ENCODE measurements at regions not wholly inside any gene's neighbourhood (a gene's known extent, or its start where the extent isn't known, plus 50 kb on each side); places are given as distances from the start of the nearest gene placed in this dataset.
A peak's percentile ranks its signal among the peaks of the same experiment; 100 is the strongest.

DNA sequence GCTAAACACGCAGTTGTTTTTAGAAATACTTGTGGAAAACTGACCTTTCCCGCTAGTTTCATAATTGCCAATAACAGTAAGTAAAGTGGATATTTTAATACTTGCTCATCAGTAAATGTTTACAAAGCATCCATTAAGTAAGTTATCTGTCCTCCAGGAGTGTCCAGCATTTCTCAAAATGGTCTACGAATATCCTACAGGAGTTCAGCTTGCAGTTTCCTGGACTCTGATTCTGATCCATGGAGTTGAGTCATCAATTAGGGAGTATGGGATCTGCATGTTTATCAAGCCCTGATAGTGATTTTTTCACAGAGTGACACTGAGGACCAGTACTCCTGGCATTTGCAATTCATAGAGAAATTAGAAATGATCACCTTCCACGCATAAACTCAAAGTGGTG, 325.2 kb upstream of the AADAT start:
- no peak for DNase-seq (ENCODE audit: low read depth in 4 of 6, low spot score in 6 of 6)
- no peak overlapping the region for H3K27ac ChIP-seq (ENCODE audit: low read depth, low read length)
- H3K4me1 ChIP-seq (ENCODE audit: control insufficient read depth, insufficient read depth, low read length) = no peaks in the 10 kb centered on the region
- no peak overlapping the region for H3K4me3 ChIP-seq (ENCODE audit: low read depth, low read length)
- no peaks in the 10 kb centered on the region for H3K27me3 ChIP-seq (ENCODE audit: control insufficient read depth, insufficient read depth, low read length)
- WGBS (ENCODE audit: insufficient coverage) = no CpG with 5 or more reads among the region's 4 CpGs
- no peaks in the 10 kb centered on the region for H3K9me3 ChIP-seq (ENCODE audit: control insufficient read depth, insufficient read depth, low read length)
- H3K36me3 ChIP-seq (ENCODE audit: control insufficient read depth, insufficient read depth, low read length) = no peaks in the 10 kb centered on the region

DNA sequence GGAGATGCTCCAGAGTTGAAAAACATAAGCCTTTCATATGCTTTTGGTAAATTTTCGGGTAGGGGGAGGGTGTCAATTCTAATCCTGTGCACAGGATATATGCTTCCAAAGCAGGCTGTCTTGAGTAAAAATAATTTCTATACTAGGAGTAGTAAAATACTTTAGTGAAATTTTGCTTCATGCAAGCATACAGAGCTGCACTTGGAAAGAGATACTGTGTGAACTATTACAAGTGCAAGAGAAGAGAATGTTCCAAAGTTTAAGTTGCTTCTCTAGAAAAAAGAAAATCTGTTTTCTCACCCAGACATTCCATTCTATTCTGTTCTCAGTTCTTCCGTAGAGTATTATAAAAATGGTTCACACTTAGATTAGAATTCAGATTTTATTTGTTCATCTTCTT, 324.6 kb upstream of the AADAT start:
- DNase-seq (ENCODE audit: low read depth in 4 of 6, low spot score in 6 of 6) = peak in 1 of 6 donors; percentile 48
- Histone ChIP-seq H3K36me3 (ENCODE audit: control insufficient read depth, insufficient read depth, low read length) (no peaks in the 10 kb centered on the region), H3K4me1 (ENCODE audit: control insufficient read depth, insufficient read depth, low read length) (no peaks in the 10 kb centered on the region), H3K27me3 (ENCODE audit: control insufficient read depth, insufficient read depth, low read length) (no peaks in the 10 kb centered on the region), H3K9me3 (ENCODE audit: control insufficient read depth, insufficient read depth, low read length) (no peaks in the 10 kb centered on the region), H3K4me3 (ENCODE audit: low read depth, low read length) (no peak overlapping the region), H3K27ac (ENCODE audit: low read depth, low read length) (no peak overlapping the region)
- no CpG with 5 or more reads among the region's 2 CpGs for WGBS (ENCODE audit: insufficient coverage)

DNA sequence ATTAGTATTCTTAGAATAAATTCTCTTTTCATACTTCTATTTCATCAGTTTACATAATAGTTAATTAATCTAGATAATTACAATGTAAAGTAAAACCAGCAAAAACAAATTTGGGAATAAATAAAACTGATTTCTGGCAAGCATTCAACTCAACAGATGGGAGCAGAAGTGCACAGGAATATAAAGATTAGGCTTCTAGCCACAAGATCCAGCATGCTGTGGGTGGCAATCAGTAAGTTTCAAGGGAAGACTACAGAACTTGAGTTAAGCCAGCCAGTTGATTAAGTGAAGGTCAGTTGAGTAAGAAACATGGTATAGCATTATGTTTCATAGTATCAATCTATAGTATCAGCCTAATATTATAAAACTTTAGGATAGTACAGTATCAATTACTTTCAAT, 324.2 kb upstream of the AADAT start:
- no peaks in the 10 kb centered on the region for H3K27me3 ChIP-seq (ENCODE audit: control insufficient read depth, insufficient read depth, low read length)
- H3K4me1 ChIP-seq (ENCODE audit: control insufficient read depth, insufficient read depth, low read length) = no peaks in the 10 kb centered on the region
- H3K9me3 ChIP-seq (ENCODE audit: control insufficient read depth, insufficient read depth, low read length) = no peaks in the 10 kb centered on the region
- no peaks in the 10 kb centered on the region for H3K36me3 ChIP-seq (ENCODE audit: control insufficient read depth, insufficient read depth, low read length)
- no peak overlapping the region for H3K27ac ChIP-seq (ENCODE audit: low read depth, low read length)
- peak in 2 of 6 donors; percentile 11 to 35 for DNase-seq (ENCODE audit: low read depth in 4 of 6, low spot score in 6 of 6)
- H3K4me3 ChIP-seq (ENCODE audit: low read depth, low read length) = no peak overlapping the region

DNA sequence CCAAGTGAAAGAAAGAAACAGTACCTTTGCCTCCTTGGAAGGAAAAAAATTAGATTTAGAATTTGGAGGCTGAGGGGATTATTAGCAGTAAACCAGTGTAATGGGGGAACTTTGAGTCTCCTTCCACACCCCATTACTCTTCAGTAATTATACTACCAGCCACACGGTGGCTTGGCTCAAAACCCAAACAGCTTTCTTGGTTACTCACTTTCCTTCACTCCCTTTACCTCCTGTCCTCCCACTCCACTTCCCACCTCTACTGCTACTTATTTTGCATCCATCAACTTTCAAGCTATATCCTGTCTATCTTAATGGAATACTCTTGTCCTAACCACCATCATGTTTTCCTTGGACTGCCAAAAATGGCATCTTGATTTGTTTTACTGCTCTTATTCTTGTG, 310.6 kb upstream of the AADAT start:
- Histone ChIP-seq H3K36me3 (ENCODE audit: control insufficient read depth, insufficient read depth, low read length) (no peaks in the 10 kb centered on the region), H3K4me3 (ENCODE audit: low read depth, low read length) (no peak overlapping the region), H3K4me1 (ENCODE audit: control insufficient read depth, insufficient read depth, low read length) (no peaks in the 10 kb centered on the region), H3K27me3 (ENCODE audit: control insufficient read depth, insufficient read depth, low read length) (no peaks in the 10 kb centered on the region), H3K27ac (ENCODE audit: low read depth, low read length) (no peak overlapping the region), H3K9me3 (ENCODE audit: control insufficient read depth, insufficient read depth, low read length) (no peaks in the 10 kb centered on the region)
- WGBS (ENCODE audit: insufficient coverage) = 11% methylated on average over 1 of the region's 1 CpG
- peak in 1 of 6 donors; percentile 32 for DNase-seq (ENCODE audit: low read depth in 4 of 6, low spot score in 6 of 6)

GRCh38 chr4:170399581-170400293, 310.0 kb upstream of the AADAT start:
- no peaks in the 10 kb centered on the region for H3K4me1 ChIP-seq (ENCODE audit: control insufficient read depth, insufficient read depth, low read length)
- no peaks in the 10 kb centered on the region for H3K36me3 ChIP-seq (ENCODE audit: control insufficient read depth, insufficient read depth, low read length)
- no peaks in the 10 kb centered on the region for H3K27me3 ChIP-seq (ENCODE audit: control insufficient read depth, insufficient read depth, low read length)
- H3K27ac ChIP-seq (ENCODE audit: low read depth, low read length) = no peak overlapping the region
- no CpG with 5 or more reads among the region's 3 CpGs for WGBS (ENCODE audit: insufficient coverage)
- no peak overlapping the region for H3K4me3 ChIP-seq (ENCODE audit: low read depth, low read length)
- DNase-seq (ENCODE audit: low read depth in 4 of 6, low spot score in 6 of 6) = peak in 1 of 6 donors; percentile 62
- no peaks in the 10 kb centered on the region for H3K9me3 ChIP-seq (ENCODE audit: control insufficient read depth, insufficient read depth, low read length)

- Histone ChIP-seq H3K4me1 (ENCODE audit: control insufficient read depth, insufficient read depth, low read length) (no peaks in the 10 kb centered on the region), H3K27ac (ENCODE audit: low read depth, low read length) (no peak overlapping the region), H3K9me3 (ENCODE audit: control insufficient read depth, insufficient read depth, low read length) (no peaks in the 10 kb centered on the region), H3K27me3 (ENCODE audit: control insufficient read depth, insufficient read depth, low read length) (no peaks in the 10 kb centered on the region), H3K4me3 (ENCODE audit: low read depth, low read length) (no peak overlapping the region), H3K36me3 (ENCODE audit: control insufficient read depth, insufficient read depth, low read length) (no peaks in the 10 kb centered on the region)
- peak in 1 of 6 donors; percentile 29 for DNase-seq (ENCODE audit: low read depth in 4 of 6, low spot score in 6 of 6)
These were observed 308.5 kb upstream of the AADAT start for GRCh38 chr4:170398218-170398617.

DNA sequence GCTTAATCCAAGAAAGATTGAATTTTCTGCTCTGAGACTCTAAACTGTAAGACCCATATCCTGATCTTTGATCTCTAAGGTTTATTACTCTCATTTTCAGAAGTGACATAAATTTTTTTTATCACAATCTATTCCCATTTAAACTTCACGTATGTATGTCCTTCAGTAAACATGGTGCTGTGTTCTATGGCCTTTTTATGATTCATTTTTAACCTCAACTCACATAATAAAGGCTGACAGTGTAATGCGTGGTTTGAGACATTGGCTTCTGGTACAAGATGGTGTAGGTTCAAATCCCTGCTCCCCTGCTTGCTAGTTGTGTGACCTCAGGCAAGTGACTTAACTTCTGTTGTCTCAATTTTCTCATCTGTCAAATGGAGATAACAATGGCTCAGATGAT, 306.0 kb upstream of the AADAT start:
- H3K27me3 ChIP-seq (ENCODE audit: control insufficient read depth, insufficient read depth, low read length) = no peaks in the 10 kb centered on the region
- H3K4me3 ChIP-seq (ENCODE audit: low read depth, low read length) = no peak overlapping the region
- H3K9me3 ChIP-seq (ENCODE audit: control insufficient read depth, insufficient read depth, low read length) = no peaks in the 10 kb centered on the region
- no peak overlapping the region for H3K27ac ChIP-seq (ENCODE audit: low read depth, low read length)
- WGBS (ENCODE audit: insufficient coverage) = no CpG with 5 or more reads among the region's 2 CpGs
- no peaks in the 10 kb centered on the region for H3K36me3 ChIP-seq (ENCODE audit: control insufficient read depth, insufficient read depth, low read length)
- no peaks in the 10 kb centered on the region for H3K4me1 ChIP-seq (ENCODE audit: control insufficient read depth, insufficient read depth, low read length)
- DNase-seq (ENCODE audit: low read depth in 4 of 6, low spot score in 6 of 6) = no peak

GRCh38 chr4:170391066-170391740, 301.4 kb upstream of the AADAT start:
- Histone ChIP-seq H3K27me3 (ENCODE audit: control insufficient read depth, insufficient read depth, low read length) (no peaks in the 10 kb centered on the region), H3K27ac (ENCODE audit: low read depth, low read length) (no peak overlapping the region), H3K36me3 (ENCODE audit: control insufficient read depth, insufficient read depth, low read length) (no peaks in the 10 kb centered on the region), H3K9me3 (ENCODE audit: control insufficient read depth, insufficient read depth, low read length) (no peaks in the 10 kb centered on the region), H3K4me1 (ENCODE audit: control insufficient read depth, insufficient read depth, low read length) (no peaks in the 10 kb centered on the region), H3K4me3 (ENCODE audit: low read depth, low read length) (no peak overlapping the region)
- 52% methylated on average over 2 of the region's 4 CpGs for WGBS (ENCODE audit: insufficient coverage)
- no peak for DNase-seq (ENCODE audit: low read depth in 4 of 6, low spot score in 6 of 6)

GRCh38 chr4:170389411-170389810, 299.7 kb upstream of the AADAT start:
- H3K36me3 ChIP-seq (ENCODE audit: control insufficient read depth, insufficient read depth, low read length) = no peaks in the 10 kb centered on the region
- H3K27me3 ChIP-seq (ENCODE audit: control insufficient read depth, insufficient read depth, low read length) = no peaks in the 10 kb centered on the region
- no peak overlapping the region for H3K4me3 ChIP-seq (ENCODE audit: low read depth, low read length)
- peak in 1 of 6 donors; percentile 28 for DNase-seq (ENCODE audit: low read depth in 4 of 6, low spot score in 6 of 6)
- no peaks in the 10 kb centered on the region for H3K9me3 ChIP-seq (ENCODE audit: control insufficient read depth, insufficient read depth, low read length)
- no peaks in the 10 kb centered on the region for H3K4me1 ChIP-seq (ENCODE audit: control insufficient read depth, insufficient read depth, low read length)
- no peak overlapping the region for H3K27ac ChIP-seq (ENCODE audit: low read depth, low read length)
- WGBS (ENCODE audit: insufficient coverage) = 54% methylated on average over 5 of the region's 5 CpGs

DNA sequence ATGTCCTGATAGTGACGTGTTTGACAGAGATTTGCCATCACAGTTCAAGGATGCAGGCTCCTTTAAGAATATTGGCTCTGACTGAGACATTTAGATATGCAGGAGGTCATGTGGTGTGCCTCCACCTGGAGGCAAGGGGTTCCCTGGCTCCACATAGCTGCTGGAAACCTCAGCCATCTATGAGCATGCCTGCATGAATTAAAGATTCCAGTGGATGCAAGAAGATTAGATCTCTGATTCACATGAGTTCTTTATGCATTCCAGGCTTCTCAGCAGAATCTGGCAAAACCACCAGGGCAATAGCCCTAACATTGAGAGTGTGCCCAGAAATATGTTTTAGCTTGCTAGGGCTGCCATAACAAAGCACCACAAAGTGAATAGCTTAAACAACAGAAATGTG, 298.5 kb upstream of the AADAT start:
- WGBS (ENCODE audit: insufficient coverage) = no CpG with 5 or more reads among the region's 1 CpG
- no peak overlapping the region for H3K4me3 ChIP-seq (ENCODE audit: low read depth, low read length)
- H3K4me1 ChIP-seq (ENCODE audit: control insufficient read depth, insufficient read depth, low read length) = no peaks in the 10 kb centered on the region
- H3K9me3 ChIP-seq (ENCODE audit: control insufficient read depth, insufficient read depth, low read length) = no peaks in the 10 kb centered on the region
- H3K27me3 ChIP-seq (ENCODE audit: control insufficient read depth, insufficient read depth, low read length) = no peaks in the 10 kb centered on the region
- no peak for DNase-seq (ENCODE audit: low read depth in 4 of 6, low spot score in 6 of 6)
- H3K27ac ChIP-seq (ENCODE audit: low read depth, low read length) = no peak overlapping the region
- H3K36me3 ChIP-seq (ENCODE audit: control insufficient read depth, insufficient read depth, low read length) = no peaks in the 10 kb centered on the region

Measured in spinal cord (tissue), 9 donors.